HCT116 (cell line): ENCODE measurements at regions not wholly inside any gene's neighbourhood (a gene's known extent, or its start where the extent isn't known, plus 50 kb on each side); places are given as distances from the start of the nearest gene placed in this dataset.

Experiments used
- ATAC-seq: fragments of 200-7000 bp; cut with Tn5 transposase; 2 replicates; pipeline ENCODE4 v1.9.1; 2020; ENCODE audit warnings: mild to moderate bottlenecking, moderate library complexity
- BruUV-seq: library from RNA; stranded (reverse); fragments of 400-500 nt; replicated peaks from 2 replicates; lab custom pipeline; 2021; lab: Mats Ljungman, UMichigan
- CTCF ChIA-PET: fragments of 300-600 bp; sonication (Branson Sonifier 250); formaldehyde crosslinking; loops from one replicate; lab custom pipeline; 2021; ENCODE audit warnings: antibody characterized with exemption; lab: Charles Lee
- POLR2A ChIA-PET: fragments of 300-600, 350-600 bp; sonication (Branson Sonifier 250); formaldehyde crosslinking; loops from one replicate; lab custom pipeline; 2021; ENCODE audit warnings: antibody characterized with exemption; lab: Charles Lee
- RAD21 ChIA-PET, 2 experiments: fragments of 300-600 bp; sonication (Branson Sonifier 250); formaldehyde crosslinking; loops; one replicate each; lab custom pipeline; 2023; ENCODE audit warnings: low total read pairs in 2 of 2; ENCODE audit not compliant: uncharacterized antibody in 2 of 2, unreplicated experiment in 2 of 2, low non-redundant PET in 1 of 2; lab: Charles Lee
- DNase-seq: peaks from one replicate; pipeline ENCODE4 v3.0.0-alpha.2; 2010; ENCODE audit warnings: low read depth, low spot score
- H2AFZ ChIP-seq: fragments of 200-600 bp; shearing (Covaris generic), sonication (generic); 2 replicates; pipeline ENCODE4 v1.6.1; 2017; ENCODE audit warnings: low read depth, mixed run types, mixed read lengths, antibody characterized with exemption, low read length; ENCODE audit not compliant: poor library complexity, severe bottlenecking
- H3K27ac ChIP-seq: 2 replicates; pipeline ENCODE4 v1.5.1; 2012; ENCODE audit warnings: low read depth, low read length
- H3K27me3 ChIP-seq: fragments of 200-600 bp; sonication (generic); 2 replicates; pipeline ENCODE4 v1.6.1; 2016; ENCODE audit warnings: mixed run types, low read length, mixed read lengths; ENCODE audit not compliant: insufficient read depth
- H3K36me3 ChIP-seq, 2 experiments: fragments of 200-500 bp in 1 of 2; fragments of 200-600 bp in 1 of 2; sonication (Bioruptor generic) in 1 of 2; sonication (generic) in 1 of 2; 2 replicates each; pipeline versions ENCODE4 v1.5.1 to v1.6.1; 2014 to 2016; ENCODE audit warnings: low read length in 2 of 2, inconsistent platforms in 1 of 2, mixed read lengths in 1 of 2, mixed run types in 1 of 2; ENCODE audit not compliant: insufficient read depth in 2 of 2, control insufficient read depth in 1 of 2
- H3K4me1 ChIP-seq, 2 experiments: fragments of 200-600 bp in 1 of 2; sonication (generic) in 1 of 2; 2 replicates each; pipeline versions ENCODE4 v1.5.1 to v1.6.1; 2012 to 2017; ENCODE audit warnings: low read length in 2 of 2, inconsistent platforms in 1 of 2, mild to moderate bottlenecking in 1 of 2, mixed read lengths in 1 of 2, mixed run types in 1 of 2, moderate library complexity in 1 of 2; ENCODE audit not compliant: insufficient read depth in 2 of 2, control insufficient read depth in 1 of 2
- H3K4me2 ChIP-seq: fragments of 200-600 bp; sonication (generic); 2 replicates; pipeline ENCODE4 v1.6.1; 2017; ENCODE audit warnings: mixed run types, low read length, mixed read lengths
- H3K4me3 ChIP-seq, 2 experiments: fragments of 200-600 bp in 1 of 2; sonication (generic) in 1 of 2; replicated peaks in 1 of 2; 2 replicates each; pipeline ENCODE4 v1.5.1; 2011 to 2016; ENCODE audit warnings: low read length in 2 of 2, control low read depth in 1 of 2, low read depth in 1 of 2, mild to moderate bottlenecking in 1 of 2, mixed read lengths in 1 of 2, mixed run types in 1 of 2
- H3K79me2 ChIP-seq: fragments of 200-600 bp; sonication (generic); 2 replicates; pipeline ENCODE4 v1.6.1; 2017; ENCODE audit warnings: mild to moderate bottlenecking, mixed run types, low read length, moderate library complexity, mixed read lengths; ENCODE audit not compliant: insufficient read depth
- H3K9ac ChIP-seq: fragments of 200-600 bp; sonication (generic); 2 replicates; pipeline ENCODE4 v1.6.1; 2016; ENCODE audit warnings: low read length, mixed read lengths
- H3K9me2 ChIP-seq: fragments of 200-600 bp; sonication (generic), shearing (Covaris generic); 2 replicates; pipeline ENCODE4 v1.6.1; 2017; ENCODE audit warnings: mixed run types, mild to moderate bottlenecking, moderate library complexity; ENCODE audit not compliant: insufficient read depth
- H3K9me3 ChIP-seq, 2 experiments: fragments of 200-500 bp in 1 of 2; fragments of 200-600 bp in 1 of 2; sonication (Bioruptor generic) in 1 of 2; sonication (generic) in 1 of 2; 2 replicates each; pipeline ENCODE4 v1.6.1; 2014 to 2017; ENCODE audit warnings: low read length in 2 of 2, mixed read lengths in 2 of 2, inconsistent platforms in 1 of 2, low read depth in 1 of 2, mild to moderate bottlenecking in 1 of 2, mixed run types in 1 of 2, moderate library complexity in 1 of 2; ENCODE audit not compliant: control insufficient read depth in 1 of 2, insufficient read depth in 1 of 2
- H4K20me1 ChIP-seq: fragments of 200-600 bp; sonication (generic), shearing (Covaris generic); 2 replicates; pipeline ENCODE4 v1.6.1; 2017; ENCODE audit warnings: mixed run types, mild to moderate bottlenecking, moderate library complexity; ENCODE audit not compliant: insufficient read depth
- CBX3 ChIP-seq: IDR thresholded peaks from 2 replicates; pipeline ENCODE4 v1.6.1; 2012; ENCODE audit warnings: low read depth
- CEBPB ChIP-seq: IDR thresholded peaks from 2 replicates; pipeline ENCODE4 v1.6.1; 2012; ENCODE audit warnings: low read depth
- EGR1 ChIP-seq: IDR thresholded peaks from 2 replicates; pipeline ENCODE4 v1.6.1; 2012; ENCODE audit warnings: low read depth
- ELF1 ChIP-seq: IDR thresholded peaks from 2 replicates; pipeline ENCODE4 v1.6.1; 2012; ENCODE audit warnings: low read depth, borderline replicate concordance
- EZH2 ChIP-seq: fragments of 200-600 bp; sonication (generic); IDR thresholded peaks from 2 replicates; pipeline ENCODE4 v1.6.1; 2017; ENCODE audit warnings: antibody characterized with exemption, mixed run types
- EZH2phosphoT487 ChIP-seq: fragments of 200-600 bp; IDR thresholded peaks from 2 replicates; pipeline ENCODE4 v1.6.1; 2018; ENCODE audit warnings: antibody characterized with exemption, borderline replicate concordance
- FOSL1 ChIP-seq: IDR thresholded peaks from 2 replicates; pipeline ENCODE4 v1.6.1; 2012; ENCODE audit warnings: low read depth
- POLR2A ChIP-seq: IDR thresholded peaks from 2 replicates; pipeline ENCODE4 v1.7.0; 2011; ENCODE audit warnings: borderline replicate concordance; ENCODE audit not compliant: insufficient read depth, insufficient read length; ENCODE audit errors: extremely low read depth
- RAD21 ChIP-seq: IDR thresholded peaks from 2 replicates; pipeline ENCODE4 v1.6.1; 2012; ENCODE audit warnings: low read depth, mild to moderate bottlenecking
- SP1 ChIP-seq: IDR thresholded peaks from 2 replicates; pipeline ENCODE4 v1.6.1; 2012; ENCODE audit warnings: low read depth
- YY1 ChIP-seq: IDR thresholded peaks from 2 replicates; pipeline ENCODE4 v1.6.1; 2011; ENCODE audit warnings: low read length, low read depth, moderate library complexity, mild to moderate bottlenecking; ENCODE audit not compliant: insufficient replicate concordance; ENCODE audit errors: extremely low read depth
- ZFX ChIP-seq: fragments of 450-650 bp; IDR thresholded peaks from 2 replicates; pipeline ENCODE4 v1.6.1; 2017
- ZNF274 ChIP-seq: fragments of 200-500 bp; sonication (Bioruptor generic); IDR thresholded peaks from 2 replicates; pipeline ENCODE4 v1.6.1; 2014; ENCODE audit warnings: mild to moderate bottlenecking, low read depth, low read length, inconsistent platforms
- intact Hi-C: fragments of 100-400 bp; cut with micrococcal nuclease; formaldehyde crosslinking; loops from 2 replicates; pipeline ENCODE4 v1.10.0; 2022
- TF ChIP-seq, protein P1 (sequence below): IDR thresholded peaks from 2 replicates; pipeline ENCODE4 v1.6.1; 2012
- TF ChIP-seq, protein P2 (sequence below), 3 experiments: fragments of 200-600 bp in 1 of 3; sonication (generic) in 1 of 3; IDR thresholded peaks in 2 of 3; conservative IDR thresholded peaks in 1 of 3; 2 replicates each; pipeline ENCODE4 v1.5.1; 2012 to 2017; ENCODE audit warnings: low read depth in 2 of 3, low read length in 2 of 3, antibody characterized with exemption in 1 of 3, borderline replicate concordance in 1 of 3, control low read depth in 1 of 3, mild to moderate bottlenecking in 1 of 3, mixed read lengths in 1 of 3, mixed run types in 1 of 3, moderate library complexity in 1 of 3; ENCODE audit not compliant: insufficient read depth in 1 of 3
- TF ChIP-seq, protein P3 (sequence below): IDR thresholded peaks from 2 replicates; pipeline ENCODE4 v1.6.1; 2011; ENCODE audit warnings: mild to moderate bottlenecking, low read length, moderate library complexity; ENCODE audit not compliant: insufficient replicate concordance; ENCODE audit errors: extremely low read depth
- TF ChIP-seq, protein P4 (sequence below): IDR thresholded peaks from 2 replicates; pipeline ENCODE4 v1.6.1; 2012

DNA sequence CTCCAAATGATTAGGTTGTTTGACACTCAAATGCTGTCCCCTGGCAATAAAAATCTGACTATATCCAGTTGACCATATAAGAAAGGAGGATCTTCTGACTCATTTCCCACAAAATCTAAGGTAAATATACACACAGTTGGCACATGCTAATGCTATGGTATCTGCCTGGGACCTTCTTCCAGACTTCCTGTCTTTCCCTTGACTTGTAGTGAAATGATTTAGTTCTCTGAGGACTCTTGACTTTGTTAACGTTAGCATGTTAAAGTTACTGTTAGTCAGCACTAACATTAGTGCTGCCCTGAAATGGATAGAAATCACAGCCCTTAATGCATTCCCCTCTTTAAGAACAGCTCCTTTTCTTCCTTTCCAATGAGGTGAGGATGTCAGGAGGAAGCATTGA, 124.3 kb upstream of the LSAMP start:
- BruUV-seq, result no TSS peak

More for the DNA sequence above, 124.3 kb upstream of the LSAMP start:
- H3K79me2 ChIP-seq, result no peaks in the 10 kb centered on the region
- no peaks in the 10 kb centered on the region for H3K36me3 ChIP-seq
- no peaks in the 10 kb centered on the region for H3K4me1 ChIP-seq
- no peak overlapping the region for H3K4me3 ChIP-seq
- no peak overlapping the region for H2AFZ ChIP-seq
- ChIA-PET POLR2A (no interaction called here), CTCF (no interaction called here)
- ATAC-seq, result no peak
- intact Hi-C loops, result no loop called here
- no peak overlapping the region for H3K9ac ChIP-seq
- no peaks in the 10 kb centered on the region for H3K27me3 ChIP-seq
- H4K20me1 ChIP-seq, result no peaks in the 10 kb centered on the region
- no peaks in the 10 kb centered on the region for H3K9me2 ChIP-seq
- no peak overlapping the region for H3K27ac ChIP-seq
- no peaks in the 10 kb centered on the region for H3K9me3 ChIP-seq
- no peak overlapping the region for H3K4me2 ChIP-seq
- no peak for DNase-seq
- TF ChIP-seq, protein P1, sequence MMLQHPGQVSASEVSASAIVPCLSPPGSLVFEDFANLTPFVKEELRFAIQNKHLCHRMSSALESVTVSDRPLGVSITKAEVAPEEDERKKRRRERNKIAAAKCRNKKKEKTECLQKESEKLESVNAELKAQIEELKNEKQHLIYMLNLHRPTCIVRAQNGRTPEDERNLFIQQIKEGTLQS, result no peak
- TF ChIP-seq CBX3, result no peak
- TF ChIP-seq EZH2phosphoT487, result no peak
- TF ChIP-seq, protein P2, sequence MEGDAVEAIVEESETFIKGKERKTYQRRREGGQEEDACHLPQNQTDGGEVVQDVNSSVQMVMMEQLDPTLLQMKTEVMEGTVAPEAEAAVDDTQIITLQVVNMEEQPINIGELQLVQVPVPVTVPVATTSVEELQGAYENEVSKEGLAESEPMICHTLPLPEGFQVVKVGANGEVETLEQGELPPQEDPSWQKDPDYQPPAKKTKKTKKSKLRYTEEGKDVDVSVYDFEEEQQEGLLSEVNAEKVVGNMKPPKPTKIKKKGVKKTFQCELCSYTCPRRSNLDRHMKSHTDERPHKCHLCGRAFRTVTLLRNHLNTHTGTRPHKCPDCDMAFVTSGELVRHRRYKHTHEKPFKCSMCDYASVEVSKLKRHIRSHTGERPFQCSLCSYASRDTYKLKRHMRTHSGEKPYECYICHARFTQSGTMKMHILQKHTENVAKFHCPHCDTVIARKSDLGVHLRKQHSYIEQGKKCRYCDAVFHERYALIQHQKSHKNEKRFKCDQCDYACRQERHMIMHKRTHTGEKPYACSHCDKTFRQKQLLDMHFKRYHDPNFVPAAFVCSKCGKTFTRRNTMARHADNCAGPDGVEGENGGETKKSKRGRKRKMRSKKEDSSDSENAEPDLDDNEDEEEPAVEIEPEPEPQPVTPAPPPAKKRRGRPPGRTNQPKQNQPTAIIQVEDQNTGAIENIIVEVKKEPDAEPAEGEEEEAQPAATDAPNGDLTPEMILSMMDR (IDR thresholded peaks at IDR 0.05 in 2 of 3, conservative IDR thresholded peaks at IDR 0.05 in 1 of 3; ENCODE audit: borderline replicate concordance in 1 of 3, insufficient read depth in 1 of 3, low read depth in 2 of 3, low read length in 2 of 3), result no peak
- no peak for TF ChIP-seq POLR2A
- TF ChIP-seq YY1, result no peak
- TF ChIP-seq, protein P3, sequence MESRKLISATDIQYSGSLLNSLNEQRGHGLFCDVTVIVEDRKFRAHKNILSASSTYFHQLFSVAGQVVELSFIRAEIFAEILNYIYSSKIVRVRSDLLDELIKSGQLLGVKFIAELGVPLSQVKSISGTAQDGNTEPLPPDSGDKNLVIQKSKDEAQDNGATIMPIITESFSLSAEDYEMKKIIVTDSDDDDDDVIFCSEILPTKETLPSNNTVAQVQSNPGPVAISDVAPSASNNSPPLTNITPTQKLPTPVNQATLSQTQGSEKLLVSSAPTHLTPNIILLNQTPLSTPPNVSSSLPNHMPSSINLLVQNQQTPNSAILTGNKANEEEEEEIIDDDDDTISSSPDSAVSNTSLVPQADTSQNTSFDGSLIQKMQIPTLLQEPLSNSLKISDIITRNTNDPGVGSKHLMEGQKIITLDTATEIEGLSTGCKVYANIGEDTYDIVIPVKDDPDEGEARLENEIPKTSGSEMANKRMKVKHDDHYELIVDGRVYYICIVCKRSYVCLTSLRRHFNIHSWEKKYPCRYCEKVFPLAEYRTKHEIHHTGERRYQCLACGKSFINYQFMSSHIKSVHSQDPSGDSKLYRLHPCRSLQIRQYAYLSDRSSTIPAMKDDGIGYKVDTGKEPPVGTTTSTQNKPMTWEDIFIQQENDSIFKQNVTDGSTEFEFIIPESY, result no peak
- no peak for TF ChIP-seq ELF1
- no peak for TF ChIP-seq RAD21
- no peak for TF ChIP-seq EZH2
- no peak for TF ChIP-seq ZNF274
- no peak for TF ChIP-seq EGR1
- TF ChIP-seq FOSL1, result no peak
- TF ChIP-seq, protein P4, sequence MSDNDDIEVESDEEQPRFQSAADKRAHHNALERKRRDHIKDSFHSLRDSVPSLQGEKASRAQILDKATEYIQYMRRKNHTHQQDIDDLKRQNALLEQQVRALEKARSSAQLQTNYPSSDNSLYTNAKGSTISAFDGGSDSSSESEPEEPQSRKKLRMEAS, result no peak
- no peak for TF ChIP-seq SP1
- TF ChIP-seq ZFX, result no peak
- TF ChIP-seq CEBPB, result no peak
- TF ChIP-seq, all 23 proteins: peak for 0
- RAD21 ChIA-PET, result no interaction called here
